HG03280 (cell line): ENCODE measurements at regions not wholly inside any gene's neighbourhood (a gene's known extent, or its start where the extent isn't known, plus 50 kb on each side); places are given as distances from the start of the nearest gene placed in this dataset.
"Not testable (repeated sequence)": the region's sequence is repeated elsewhere in the genome, so short reads cannot be mapped to it uniquely, and the experiment has no call there.

ENCODE experiments used
- ATAC-seq: cut with Tn5 transposase; IDR thresholded peaks from one replicate; pipeline ENCODE4 v1.9.1; 2021; ENCODE audit warnings: mild to moderate bottlenecking, moderate library complexity; ENCODE audit not compliant: unreplicated experiment

DNA sequence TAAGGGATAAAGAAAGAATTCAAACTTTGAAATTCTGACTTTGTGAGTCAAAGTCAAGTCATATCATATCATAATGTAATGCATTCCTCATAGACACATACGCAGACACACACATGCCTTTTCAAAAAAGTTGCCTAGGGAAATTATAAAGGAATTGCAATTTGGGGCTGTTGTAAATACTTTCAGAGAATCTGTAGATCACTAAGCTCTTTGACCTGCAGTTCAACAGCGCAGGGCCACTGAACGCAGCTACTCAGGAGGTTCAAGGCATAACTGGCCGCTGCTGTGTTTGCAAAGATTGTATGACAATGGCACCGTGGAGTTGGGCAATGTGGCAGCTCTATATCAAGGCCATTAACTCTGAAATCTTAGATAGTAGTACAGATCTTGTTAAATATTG lies 188.4 kb upstream of the THRB start:
- ATAC-seq, result no peak

DNA sequence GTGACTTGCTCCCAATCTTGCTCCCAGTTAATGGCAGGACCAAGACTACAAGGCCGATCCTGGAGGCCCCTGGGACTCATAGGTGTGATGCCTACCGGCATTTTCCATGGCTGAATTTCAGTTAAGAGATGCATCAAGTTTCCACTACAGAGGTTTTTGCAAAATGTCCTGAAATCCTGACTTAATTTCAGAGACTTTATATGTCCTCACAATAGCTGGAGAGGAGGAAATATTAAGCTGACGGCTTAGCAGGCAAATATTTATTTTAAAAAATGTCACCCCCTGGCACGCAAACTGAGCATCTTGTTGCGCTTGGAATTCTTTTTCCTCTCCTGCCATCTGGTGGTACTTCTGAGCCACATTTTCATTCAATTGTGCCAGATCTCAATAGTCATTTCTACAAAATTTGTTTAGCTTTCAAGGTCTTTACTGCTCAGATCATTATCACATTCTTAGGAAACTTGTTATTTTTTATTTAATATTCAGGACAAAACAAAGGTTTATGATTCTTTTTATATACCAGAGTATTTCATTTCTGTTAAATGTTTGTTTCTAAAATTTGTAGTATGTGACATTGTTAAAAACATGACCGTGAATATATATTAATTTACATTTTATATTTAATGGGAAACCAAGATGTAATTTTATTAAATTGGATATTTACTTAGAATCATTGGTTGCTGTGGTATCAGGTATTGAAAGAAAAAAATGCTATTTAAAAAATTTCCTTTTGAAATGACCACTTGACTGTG lies 189.2 kb upstream of the THRB start:
- ATAC-seq, result no peak

DNA sequence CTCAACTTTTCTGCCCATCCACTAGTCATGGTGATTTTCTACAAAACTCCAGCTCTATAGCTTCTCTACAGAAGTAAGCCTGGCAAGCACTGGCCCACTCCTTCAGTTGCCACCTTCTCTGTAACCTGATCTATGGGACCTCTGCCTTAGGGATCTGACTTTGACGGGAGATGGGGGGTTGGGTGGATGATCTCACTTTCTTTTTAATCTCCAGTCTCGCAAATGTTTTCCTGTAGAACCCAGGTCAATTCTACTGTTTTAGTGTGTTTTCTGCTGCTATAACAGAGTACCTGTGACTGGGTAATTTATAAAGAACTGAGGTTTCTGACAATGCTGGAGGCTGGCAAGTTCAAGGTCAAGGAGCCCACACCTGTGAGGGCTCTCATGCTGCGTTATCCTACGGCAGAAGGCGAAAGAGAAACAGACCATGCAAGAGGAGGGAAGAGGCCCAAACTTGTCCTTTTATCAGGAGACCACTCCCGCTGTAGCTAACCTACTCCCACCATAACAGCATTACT lies 189.9 kb upstream of the THRB start:
- no peak for ATAC-seq

DNA sequence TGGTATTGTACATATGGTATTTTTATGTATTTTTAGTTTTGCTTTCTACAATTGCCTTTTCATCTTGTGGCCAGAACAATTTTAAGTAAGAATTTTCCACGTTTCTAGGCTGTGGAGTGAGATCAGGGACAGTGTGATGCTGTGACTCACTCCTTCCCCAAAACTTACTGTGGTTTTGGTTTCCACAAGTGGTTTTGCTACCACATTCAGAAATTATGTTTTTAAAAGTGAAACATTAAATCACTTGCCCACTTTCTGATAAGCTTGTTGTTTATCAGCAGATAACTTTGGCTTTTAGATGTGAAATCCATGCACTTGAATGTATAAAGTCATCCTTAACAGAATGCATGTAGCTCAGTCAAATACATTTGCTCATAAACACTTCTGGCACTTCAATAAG lies 192.2 kb upstream of the THRB start:
- no peak for ATAC-seq

DNA sequence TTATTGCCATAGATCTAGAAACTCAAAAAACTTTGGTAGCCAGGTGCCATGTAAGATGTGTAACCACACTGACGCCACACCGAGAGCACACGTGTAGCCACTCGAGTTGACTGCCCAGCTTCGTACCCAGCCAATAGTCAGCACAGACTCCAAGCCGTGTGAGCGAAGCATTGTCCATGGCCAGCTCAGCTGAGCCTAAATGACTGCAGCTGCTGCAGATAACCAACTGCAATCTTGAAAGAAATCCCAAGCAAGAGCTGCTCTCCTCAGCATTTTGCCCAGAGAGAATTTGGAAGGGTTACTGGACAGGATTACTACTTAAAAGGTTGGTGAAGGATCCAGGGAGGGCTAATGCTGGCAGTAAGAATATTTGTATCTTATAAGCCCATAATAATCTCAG lies 193.0 kb upstream of the THRB start:
- ATAC-seq, result no peak

DNA sequence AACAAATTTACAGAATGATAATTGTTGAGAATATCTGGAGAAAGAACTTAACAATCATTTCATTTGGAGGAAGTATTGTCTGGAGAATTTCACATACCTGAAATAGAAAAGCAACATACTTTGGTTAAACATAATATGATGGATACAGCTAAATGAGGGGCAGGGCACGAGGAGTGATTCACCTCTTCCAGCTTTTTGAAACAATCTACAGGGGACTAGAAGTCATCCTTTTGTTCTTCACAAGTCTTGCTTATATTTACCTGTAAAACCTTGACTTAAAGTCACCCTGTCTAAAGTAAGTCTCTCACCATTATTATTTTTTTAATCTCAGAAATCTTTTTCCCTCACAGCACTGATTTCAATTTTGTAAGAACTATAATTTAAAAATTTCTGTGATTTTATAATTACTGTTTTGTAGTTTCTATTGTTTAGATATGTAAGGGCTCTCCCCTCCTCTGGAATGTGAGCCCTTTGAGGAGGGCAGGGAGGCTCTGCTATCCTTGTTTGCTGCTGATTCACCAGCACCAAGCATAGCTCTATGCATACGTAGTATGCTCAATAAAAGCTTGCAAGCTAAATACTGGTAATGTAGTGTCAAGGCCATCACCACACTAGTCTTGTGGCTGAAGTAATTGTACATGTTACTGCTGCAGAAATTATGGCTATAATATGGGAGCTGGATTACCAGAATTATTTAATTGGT lies 193.9 kb upstream of the THRB start:
- ATAC-seq, result no peak

DNA sequence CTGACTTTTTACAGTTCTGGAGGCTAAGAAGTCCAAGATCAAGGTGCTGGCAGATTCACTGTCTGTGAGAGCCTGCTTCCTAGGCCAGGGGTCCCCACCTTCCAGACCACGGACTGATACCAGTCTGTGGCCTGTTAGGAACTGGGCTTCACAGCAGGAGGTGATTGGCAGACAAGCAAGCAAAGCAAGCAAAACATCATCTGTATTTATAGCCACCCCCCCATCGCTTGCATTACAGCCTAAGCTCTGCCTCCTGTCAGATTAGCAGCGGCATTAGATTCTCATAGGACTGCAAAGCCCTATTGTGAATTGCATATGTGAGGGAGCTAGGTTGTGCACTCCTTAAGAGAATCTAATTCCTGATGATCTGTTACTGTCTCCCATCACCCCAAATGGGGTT lies 194.7 kb upstream of the THRB start:
- ATAC-seq, result no peak

DNA sequence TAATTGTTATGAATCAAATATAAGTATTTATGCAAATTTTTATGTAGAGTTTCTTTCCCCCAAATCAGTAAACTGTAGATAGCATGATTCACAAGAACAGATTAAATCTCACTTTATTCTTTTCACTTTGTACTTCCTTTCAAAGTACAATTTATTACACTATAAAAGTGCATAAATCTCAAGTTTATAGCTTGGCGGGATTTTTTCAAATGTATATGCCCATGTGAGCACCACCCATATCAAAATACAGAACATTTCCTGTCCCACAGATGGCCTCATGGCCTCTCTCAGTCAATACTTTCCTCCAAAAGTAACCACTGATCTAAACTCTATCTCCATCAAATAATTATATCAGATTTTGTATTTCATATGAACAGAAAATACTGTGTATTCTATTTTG lies 196.1 kb upstream of the THRB start:
- ATAC-seq, result no peak

DNA sequence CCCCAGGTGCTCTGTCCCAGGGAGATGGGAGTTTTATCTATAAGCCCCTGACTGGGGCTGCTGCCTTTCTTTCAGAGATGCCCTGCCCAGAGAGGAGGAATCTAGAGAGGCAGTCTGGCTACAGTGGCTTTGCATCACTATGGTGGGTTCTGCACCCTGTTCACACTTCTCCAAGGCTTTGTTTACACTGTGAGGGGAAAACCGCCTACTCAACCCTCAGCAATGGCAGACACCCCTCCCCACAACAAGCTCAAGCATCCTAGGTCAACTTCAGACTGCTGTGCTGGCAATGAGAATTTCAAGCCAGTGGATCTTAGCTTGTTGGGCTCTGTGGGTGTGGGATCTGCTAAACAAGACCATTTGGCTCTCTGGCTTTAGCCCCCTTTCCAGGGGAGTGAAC lies 204.4 kb upstream of the THRB start:
- not testable (repeated sequence) for ATAC-seq

DNA sequence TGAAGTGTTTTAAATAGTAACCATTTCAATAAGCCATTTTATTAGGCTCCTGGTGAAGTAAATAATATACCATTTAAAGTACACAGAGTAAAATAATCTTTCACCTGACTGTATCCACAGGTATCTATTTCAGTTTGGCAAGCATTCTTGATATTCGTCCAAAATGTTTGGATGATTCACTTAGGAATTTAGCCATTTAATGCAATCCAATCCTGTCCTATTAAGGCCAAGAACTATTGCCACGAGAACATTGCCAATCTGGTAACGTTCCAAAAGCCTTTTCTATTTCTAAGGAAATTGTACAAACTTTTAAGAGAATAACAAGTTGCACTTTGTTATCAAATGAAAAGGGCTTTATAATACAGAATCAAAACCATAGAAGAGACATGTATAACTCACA lies 209.8 kb upstream of the THRB start:
- ATAC-seq, result no peak

DNA sequence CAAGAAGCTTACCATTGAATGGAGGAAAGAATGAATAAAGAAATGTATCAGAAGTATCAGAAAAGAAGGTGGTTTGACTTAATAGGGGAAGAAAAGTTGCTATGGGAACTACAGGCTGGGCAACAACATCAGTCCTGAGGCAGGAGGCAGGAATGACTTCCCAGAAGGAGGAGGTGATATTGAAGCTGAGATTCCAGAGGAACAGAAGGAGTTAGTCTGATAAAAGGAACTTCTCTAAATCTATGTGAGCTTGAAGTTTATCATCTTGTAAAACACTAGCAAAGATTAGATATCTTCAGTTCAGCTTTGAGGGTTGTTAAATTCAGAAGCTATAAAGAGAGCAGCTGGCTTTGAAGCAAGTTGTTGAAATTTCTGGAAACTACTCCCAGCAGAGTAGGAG lies 213.3 kb upstream of the THRB start:
- ATAC-seq, result no peak

DNA sequence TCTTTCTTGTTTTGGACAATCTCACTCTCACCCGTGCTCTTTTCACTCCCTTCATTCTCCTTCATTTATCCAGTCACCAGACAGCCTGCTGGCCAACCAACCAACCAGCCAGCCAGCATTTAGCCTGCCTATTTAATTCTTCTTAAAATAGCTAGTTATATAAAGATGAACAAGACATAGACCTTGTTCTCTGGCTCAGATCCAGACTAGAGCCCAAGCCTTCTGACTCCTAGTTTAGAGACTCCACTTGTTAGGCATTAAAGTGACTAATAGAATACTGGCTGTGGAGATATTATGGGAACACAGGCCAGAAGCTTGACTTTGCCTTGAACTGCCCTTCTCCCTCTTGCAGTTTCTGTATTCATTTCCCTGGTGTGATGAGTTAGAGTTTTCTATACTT lies 215.3 kb upstream of the THRB start:
- no peak for ATAC-seq

DNA sequence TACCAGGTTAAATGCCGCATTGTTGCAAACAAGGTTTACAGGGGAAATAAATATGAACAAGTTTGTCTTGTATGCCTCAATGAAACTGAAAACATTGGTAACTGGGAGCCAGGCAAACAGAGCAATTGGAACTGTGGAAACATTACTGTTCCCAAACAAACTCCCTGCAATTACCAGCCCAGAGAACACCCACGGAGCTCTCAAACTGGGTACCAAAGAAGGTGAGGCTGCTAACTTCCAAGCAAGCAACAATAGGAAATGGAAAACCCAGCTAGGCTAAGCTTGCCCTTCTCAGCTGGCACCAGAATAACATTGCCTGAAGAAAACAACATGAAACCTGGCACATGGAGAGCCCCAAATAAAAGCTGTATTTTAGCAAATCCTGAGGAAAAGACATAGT lies 218.9 kb upstream of the THRB start:
- ATAC-seq, result no peak

DNA sequence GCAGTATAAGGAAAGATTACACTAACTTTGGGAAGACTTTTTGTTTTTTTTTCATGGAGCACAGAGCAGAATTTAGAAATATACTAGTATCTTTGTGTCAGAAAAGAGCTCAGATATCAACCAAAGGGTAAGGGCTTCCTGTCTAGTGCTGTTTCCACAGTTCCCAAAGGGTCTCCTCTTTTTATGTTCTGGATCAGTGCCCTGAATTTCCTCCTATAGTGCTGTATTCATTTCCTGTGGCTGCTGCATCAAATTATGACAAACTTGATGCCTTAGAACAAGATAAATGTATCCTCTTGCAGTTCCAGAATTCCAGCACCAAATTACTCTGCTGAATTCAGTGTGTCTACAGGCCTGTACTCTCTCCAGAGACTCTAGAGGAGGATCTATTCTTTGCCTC lies 219.8 kb upstream of the THRB start:
- ATAC-seq, result no peak

DNA sequence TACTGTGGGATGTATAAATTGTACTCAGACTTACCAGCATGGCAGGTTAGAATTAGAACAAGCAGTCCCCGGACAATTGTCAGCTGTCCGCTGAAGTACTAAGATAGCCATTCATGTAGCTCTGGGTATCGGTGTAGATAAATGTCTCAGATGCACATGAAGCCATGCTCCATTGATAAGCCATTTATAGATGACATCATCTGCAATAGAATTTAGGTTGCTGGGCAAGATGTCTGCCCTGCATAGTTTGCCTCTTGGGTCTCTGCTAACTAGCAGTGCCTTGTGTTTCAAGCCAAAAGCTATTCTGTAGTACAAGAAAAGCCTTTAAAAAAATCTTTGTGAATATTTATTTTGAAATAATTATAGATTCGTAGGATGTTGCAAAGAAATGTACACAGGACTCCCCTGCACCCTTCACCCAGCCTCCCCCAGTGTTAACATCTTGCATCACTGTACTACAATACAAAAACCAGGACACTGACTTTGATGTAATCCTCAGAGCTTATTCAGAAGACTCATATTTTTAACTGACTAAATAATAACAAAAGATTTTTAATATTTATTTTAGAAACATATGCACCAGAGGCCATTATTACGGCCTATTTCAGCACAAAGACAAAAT lies 220.6 kb upstream of the THRB start:
- ATAC-seq, result no peak

DNA sequence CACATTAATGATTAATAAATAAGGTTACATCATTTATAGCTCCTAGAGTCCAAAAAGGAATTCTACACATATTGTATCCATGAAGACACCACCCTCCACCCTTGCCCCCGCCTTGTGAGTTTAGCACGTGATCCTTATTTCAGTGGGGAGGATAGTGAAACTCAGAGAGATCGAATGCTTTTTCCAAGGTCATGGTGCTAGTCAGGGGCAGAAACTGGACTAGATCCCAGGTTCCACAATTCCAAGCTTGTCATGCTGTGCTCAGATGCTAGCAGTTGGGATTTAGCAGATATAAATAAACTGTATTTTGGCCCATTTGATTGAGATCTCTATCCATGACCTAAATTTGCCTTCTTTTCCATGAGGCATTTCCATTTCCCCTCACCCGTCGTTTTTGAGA lies 227.4 kb upstream of the THRB start:
- ATAC-seq, result no peak

DNA sequence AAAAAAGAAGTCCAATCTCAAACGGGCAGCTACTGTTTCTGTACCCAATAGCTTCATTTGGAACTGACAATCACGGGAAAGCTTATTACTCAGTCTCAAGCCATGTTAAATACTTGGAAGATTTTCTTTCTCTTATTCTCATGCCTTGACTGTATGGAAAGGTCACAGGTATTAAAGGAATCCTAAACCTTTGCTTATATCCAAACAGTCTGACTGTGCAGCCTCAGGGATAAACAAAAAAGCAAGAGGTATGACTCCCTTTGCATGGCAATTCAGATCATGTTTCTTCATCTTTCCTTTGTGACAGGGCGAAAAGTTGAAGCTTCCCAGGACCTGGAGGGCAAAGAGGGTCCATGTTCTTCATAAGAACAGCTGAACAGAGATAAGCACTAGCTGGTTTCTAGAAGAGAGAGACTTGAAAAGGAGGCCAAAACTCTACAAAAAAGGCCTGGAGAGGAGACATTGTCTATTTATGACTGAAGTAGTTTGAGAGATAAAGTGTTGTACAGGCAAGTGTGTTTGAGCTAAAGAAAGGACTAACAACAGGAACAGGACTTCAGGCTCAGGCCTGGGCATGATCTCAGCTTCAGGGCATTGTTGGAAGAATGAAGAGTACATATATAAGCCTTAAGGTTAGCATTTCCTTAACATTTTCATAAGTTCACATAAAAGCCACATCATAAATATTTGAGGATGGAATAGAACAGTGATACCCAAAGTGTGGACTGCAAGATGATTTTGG lies 231.0 kb upstream of the THRB start:
- no peak for ATAC-seq

DNA sequence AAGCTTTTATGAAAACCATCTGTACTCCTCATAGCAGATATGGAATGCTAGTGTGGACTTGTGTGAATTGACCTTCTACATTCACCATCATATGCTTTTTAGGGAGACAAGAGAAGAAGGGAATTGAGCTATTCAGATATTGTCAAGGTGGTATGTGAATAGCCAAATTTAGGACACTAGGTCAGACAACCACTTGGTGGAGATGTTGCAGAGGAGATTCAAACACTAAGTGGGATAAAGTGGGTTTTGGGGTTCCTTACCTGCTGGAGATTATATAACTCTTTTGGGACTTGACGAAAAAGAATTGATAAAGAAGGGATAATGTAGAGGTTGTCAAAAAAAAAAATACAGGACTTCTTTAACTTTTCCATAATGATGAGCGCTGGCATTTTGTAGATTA lies 231.8 kb upstream of the THRB start:
- no peak for ATAC-seq

DNA sequence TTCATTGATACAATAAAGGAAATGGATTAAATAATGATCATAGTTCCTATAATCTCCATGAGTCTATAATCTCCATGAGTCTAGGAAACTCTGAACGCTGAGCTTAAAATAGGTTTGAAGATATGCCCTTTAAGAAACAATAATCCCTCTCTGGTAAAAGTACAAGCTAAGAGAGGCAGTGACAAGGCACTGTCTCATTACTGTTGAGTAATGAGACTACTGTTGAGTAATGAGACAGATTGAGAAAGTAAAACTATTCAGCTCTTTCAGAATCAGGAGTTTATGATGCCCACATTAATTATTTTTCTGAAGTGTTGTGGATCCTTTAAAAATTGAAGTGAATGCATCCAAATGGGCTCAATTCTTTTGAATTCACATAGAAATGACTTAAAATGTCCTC lies 235.5 kb upstream of the THRB start:
- ATAC-seq, result no peak

DNA sequence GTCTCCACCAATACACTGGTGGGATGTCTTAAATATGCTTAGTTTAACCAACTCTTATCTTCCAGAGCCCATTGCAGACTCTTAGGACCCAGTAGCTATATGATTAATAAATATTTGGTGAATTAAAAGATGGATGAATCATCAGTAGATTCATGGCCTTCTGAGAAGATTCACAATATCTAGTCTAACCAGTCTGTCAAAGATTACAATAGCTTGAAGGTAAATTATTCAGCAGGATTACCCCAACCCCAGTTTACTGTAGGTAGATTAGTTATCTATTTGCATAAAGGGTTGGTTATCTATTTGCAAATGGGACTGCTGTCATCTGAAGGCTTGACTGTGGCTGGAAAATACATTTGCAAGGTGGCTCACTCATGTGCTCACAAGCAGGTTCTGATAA lies 239.4 kb upstream of the THRB start:
- ATAC-seq, result no peak

DNA sequence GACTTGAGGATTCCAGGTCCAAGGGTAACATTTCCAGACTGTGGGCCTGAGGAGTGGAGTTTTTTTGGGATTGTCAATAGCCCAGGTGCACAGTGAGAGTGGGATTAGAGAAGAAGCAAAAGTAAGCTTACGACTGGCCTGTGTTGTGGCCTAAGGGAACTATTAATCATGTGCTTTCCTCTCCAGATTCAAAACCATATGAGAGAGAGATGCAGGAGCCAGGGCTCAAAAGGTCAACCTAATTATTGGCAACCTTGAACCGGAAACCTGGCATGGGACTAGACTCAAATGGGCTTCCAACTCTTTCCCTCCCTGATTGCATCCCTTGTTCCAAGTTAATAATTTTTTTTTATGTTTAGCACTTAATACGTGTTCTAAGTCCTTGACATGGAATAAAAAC lies 242.1 kb upstream of the THRB start:
- ATAC-seq, result no peak
